Liver (tissue), 3 donors: ENCODE measurements at regions not wholly inside any gene's neighbourhood (a gene's known extent, or its start where the extent isn't known, plus 50 kb on each side); places are given as distances from the start of the nearest gene placed in this dataset.

Source experiments
- EGR1 ChIP-seq, 2 donors: IDR thresholded peaks; 2 replicates each; pipeline ENCODE4 v1.6.1; 2016 to 2018; ENCODE audit warnings: antibody characterized with exemption in 2 of 2, low read depth in 2 of 2
- FOXA1 ChIP-seq: IDR thresholded peaks from 2 replicates; pipeline ENCODE4 v1.6.1; 2016; ENCODE audit warnings: antibody characterized with exemption
- FOXA2 ChIP-seq: IDR thresholded peaks from 2 replicates; pipeline ENCODE4 v1.6.1; 2016; ENCODE audit warnings: antibody characterized with exemption
- GABPA ChIP-seq, 2 donors: IDR thresholded peaks in 1 of 2; conservative IDR thresholded peaks in 1 of 2; 2 replicates each; pipeline ENCODE4 v1.6.1; 2016; ENCODE audit warnings: antibody characterized with exemption in 2 of 2, mild to moderate bottlenecking in 1 of 2, moderate library complexity in 1 of 2
- JUND ChIP-seq, 2 donors: IDR thresholded peaks; 2 replicates each; pipeline ENCODE4 v1.6.1; 2016; ENCODE audit warnings: antibody characterized with exemption in 2 of 2
- RAD21 ChIP-seq, 2 donors: IDR thresholded peaks; 2 replicates each; pipeline ENCODE4 v1.6.1; 2016; ENCODE audit warnings: antibody characterized with exemption in 2 of 2, mild to moderate bottlenecking in 2 of 2
- SP1 ChIP-seq: IDR thresholded peaks from 2 replicates; pipeline ENCODE4 v1.6.1; 2018; ENCODE audit warnings: antibody characterized with exemption, mild to moderate bottlenecking
- TAF1 ChIP-seq: conservative IDR thresholded peaks from 2 replicates; pipeline ENCODE4 v1.6.1; 2016; ENCODE audit warnings: antibody characterized with exemption, mild to moderate bottlenecking
- YY1 ChIP-seq: IDR thresholded peaks from 2 replicates; pipeline ENCODE4 v1.6.1; 2016; ENCODE audit warnings: antibody characterized with exemption, mild to moderate bottlenecking
- TF ChIP-seq, protein P1 (sequence below): IDR thresholded peaks from 2 replicates; pipeline ENCODE4 v1.6.1; 2016; ENCODE audit warnings: antibody characterized with exemption
- TF ChIP-seq, protein P2 (sequence below): fragments of 150-350 bp; IDR thresholded peaks from 2 replicates; pipeline ENCODE4 v1.5.1; 2017; ENCODE audit warnings: improper control_type of control experiment, low read depth, low read length; ENCODE audit not compliant: missing input control
- TF ChIP-seq, protein P3 (sequence below): IDR thresholded peaks from 2 replicates; pipeline ENCODE4 v1.6.1; 2016; ENCODE audit warnings: antibody characterized with exemption
- TF ChIP-seq, protein P4 (sequence below): IDR thresholded peaks from 2 replicates; pipeline ENCODE4 v1.6.1; 2016; ENCODE audit warnings: antibody characterized with exemption, mild to moderate bottlenecking
- donor health status: healthy.
- donor health status: healthy.

DNA sequence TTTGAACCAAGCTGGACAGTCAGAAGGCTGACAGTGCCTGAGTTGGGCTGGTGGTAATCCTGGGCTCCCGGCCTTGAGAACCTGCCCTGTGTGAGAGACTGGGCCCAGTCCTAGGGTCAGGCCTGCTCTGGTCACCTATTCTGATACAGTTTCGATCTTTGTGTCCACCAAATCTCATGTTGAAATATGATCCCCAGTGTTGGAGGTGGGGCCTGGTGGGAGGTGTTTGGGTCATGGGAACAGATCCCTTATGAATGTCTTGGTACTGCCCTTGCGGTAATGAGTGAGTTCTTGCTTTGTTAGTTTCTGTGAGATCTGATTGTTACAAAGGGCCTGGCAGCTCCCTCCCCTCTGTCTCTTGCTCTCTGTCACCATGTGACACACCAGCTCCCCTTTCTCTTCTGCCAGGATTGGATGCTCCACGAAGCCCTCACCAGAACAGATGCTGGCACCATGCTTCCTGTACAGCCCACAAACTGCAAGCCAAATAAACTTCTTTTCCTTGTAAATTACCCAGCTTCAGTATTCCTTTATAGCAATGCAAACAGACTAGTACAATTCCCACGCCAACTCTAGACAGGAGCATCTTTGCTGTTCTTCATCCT lies 111.8 kb upstream of the ZNF438 start:
- TF ChIP-seq, protein P1, sequence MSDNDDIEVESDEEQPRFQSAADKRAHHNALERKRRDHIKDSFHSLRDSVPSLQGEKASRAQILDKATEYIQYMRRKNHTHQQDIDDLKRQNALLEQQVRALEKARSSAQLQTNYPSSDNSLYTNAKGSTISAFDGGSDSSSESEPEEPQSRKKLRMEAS: no peak
- TF ChIP-seq, protein P2, sequence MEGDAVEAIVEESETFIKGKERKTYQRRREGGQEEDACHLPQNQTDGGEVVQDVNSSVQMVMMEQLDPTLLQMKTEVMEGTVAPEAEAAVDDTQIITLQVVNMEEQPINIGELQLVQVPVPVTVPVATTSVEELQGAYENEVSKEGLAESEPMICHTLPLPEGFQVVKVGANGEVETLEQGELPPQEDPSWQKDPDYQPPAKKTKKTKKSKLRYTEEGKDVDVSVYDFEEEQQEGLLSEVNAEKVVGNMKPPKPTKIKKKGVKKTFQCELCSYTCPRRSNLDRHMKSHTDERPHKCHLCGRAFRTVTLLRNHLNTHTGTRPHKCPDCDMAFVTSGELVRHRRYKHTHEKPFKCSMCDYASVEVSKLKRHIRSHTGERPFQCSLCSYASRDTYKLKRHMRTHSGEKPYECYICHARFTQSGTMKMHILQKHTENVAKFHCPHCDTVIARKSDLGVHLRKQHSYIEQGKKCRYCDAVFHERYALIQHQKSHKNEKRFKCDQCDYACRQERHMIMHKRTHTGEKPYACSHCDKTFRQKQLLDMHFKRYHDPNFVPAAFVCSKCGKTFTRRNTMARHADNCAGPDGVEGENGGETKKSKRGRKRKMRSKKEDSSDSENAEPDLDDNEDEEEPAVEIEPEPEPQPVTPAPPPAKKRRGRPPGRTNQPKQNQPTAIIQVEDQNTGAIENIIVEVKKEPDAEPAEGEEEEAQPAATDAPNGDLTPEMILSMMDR: no peak
- TF ChIP-seq RAD21 (IDR thresholded peaks at IDR 0.05) (no peak), JUND (IDR thresholded peaks at IDR 0.05) (no peak), TAF1 (no peak), YY1 (no peak), SP1 (no peak), EGR1 (IDR thresholded peaks at IDR 0.05; ENCODE audit: low read depth in 2 of 2) (no peak), FOXA2 (no peak), FOXA1 (no peak), GABPA (IDR thresholded peaks at IDR 0.05 in 1 of 2, conservative IDR thresholded peaks at IDR 0.05 in 1 of 2) (no peak)
- TF ChIP-seq, protein P3, sequence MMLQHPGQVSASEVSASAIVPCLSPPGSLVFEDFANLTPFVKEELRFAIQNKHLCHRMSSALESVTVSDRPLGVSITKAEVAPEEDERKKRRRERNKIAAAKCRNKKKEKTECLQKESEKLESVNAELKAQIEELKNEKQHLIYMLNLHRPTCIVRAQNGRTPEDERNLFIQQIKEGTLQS: no peak
- TF ChIP-seq, protein P4, sequence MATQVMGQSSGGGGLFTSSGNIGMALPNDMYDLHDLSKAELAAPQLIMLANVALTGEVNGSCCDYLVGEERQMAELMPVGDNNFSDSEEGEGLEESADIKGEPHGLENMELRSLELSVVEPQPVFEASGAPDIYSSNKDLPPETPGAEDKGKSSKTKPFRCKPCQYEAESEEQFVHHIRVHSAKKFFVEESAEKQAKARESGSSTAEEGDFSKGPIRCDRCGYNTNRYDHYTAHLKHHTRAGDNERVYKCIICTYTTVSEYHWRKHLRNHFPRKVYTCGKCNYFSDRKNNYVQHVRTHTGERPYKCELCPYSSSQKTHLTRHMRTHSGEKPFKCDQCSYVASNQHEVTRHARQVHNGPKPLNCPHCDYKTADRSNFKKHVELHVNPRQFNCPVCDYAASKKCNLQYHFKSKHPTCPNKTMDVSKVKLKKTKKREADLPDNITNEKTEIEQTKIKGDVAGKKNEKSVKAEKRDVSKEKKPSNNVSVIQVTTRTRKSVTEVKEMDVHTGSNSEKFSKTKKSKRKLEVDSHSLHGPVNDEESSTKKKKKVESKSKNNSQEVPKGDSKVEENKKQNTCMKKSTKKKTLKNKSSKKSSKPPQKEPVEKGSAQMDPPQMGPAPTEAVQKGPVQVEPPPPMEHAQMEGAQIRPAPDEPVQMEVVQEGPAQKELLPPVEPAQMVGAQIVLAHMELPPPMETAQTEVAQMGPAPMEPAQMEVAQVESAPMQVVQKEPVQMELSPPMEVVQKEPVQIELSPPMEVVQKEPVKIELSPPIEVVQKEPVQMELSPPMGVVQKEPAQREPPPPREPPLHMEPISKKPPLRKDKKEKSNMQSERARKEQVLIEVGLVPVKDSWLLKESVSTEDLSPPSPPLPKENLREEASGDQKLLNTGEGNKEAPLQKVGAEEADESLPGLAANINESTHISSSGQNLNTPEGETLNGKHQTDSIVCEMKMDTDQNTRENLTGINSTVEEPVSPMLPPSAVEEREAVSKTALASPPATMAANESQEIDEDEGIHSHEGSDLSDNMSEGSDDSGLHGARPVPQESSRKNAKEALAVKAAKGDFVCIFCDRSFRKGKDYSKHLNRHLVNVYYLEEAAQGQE: no peak
